ENCODE measurements at regions not wholly inside any gene's neighbourhood (a gene's known extent, or its start where the extent isn't known, plus 50 kb on each side); places are given as distances from the start of the nearest gene placed in this dataset.

DNA sequence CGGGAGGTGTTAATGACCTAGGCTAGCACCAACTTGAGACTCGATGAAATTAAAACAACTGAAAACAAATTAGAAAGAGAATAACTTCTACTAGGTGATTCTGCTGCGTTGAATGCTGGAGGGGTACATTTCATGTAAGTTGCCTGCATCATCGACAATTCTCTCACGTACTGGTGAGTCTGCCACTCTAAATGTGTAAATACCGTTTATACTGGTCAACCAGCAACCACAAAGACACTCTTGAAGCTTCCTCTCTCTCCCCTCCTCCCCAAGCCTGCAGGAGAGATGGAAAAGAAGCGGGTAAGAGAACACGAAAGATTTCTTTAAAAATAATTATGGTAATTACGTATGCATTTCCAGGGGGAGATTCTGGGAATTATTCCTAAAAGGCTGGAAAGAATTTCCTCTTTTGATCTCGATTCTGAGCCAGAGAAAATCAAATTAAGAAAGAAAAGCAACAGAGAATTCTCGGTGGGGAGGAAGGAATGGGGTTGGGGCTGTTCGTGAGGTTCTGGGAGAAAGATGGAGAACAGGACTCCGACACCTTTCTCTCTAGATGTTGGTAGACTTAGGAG, 68.6 kb upstream of the MRTFB start:
- no peaks in the 10 kb centered on the region for H3K27me3 ChIP-seq (ENCODE audit: control insufficient read depth, insufficient read depth, low read length)
- no peak overlapping the region for H3K4me3 ChIP-seq (ENCODE audit: low read length)
- no peak overlapping the region for H3K9ac ChIP-seq (ENCODE audit: low read length)
- H3K4me1 ChIP-seq (ENCODE audit: control insufficient read depth, insufficient read depth, low read length), result peaks cover 3% of the 10 kb centered on the region
- H3K36me3 ChIP-seq (ENCODE audit: control insufficient read depth, insufficient read depth, low read length), result no peaks in the 10 kb centered on the region
- H3K27ac ChIP-seq (ENCODE audit: low read depth, low read length), result no peak overlapping the region

DNA sequence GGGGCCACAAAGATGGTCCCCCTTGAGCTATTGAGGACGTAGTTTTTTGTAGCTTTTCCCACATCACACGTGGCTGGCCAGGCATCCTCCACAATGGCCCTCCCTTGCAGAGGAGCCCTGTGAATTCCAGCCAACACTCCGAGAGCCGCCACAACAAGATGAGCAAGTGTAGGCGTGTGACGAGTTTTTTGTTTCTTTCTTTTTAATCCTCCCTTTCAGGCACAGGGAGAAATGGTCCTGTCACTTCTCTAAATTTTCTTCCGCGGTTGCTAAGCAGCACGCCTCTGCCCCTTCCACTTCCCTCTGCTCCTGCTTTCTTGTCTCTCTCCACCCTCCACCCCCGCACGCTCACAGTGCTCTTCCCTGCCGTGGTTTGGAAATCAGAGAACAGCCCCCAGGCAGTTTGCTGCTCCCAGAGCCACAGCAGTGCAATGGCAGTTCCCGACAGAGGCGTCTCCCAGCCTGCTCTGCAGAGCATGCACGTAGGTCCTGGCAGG, 68.0 kb upstream of the MRTFB start:
- no peak overlapping the region for H3K27ac ChIP-seq (ENCODE audit: low read depth, low read length)
- H3K9ac ChIP-seq (ENCODE audit: low read length), result no peak overlapping the region
- peak overlapping the region; percentile 50 for H3K4me3 ChIP-seq (ENCODE audit: low read length)
- H3K27me3 ChIP-seq (ENCODE audit: control insufficient read depth, insufficient read depth, low read length), result no peaks in the 10 kb centered on the region
- peaks cover 3% of the 10 kb centered on the region for H3K4me1 ChIP-seq (ENCODE audit: control insufficient read depth, insufficient read depth, low read length)
- H3K36me3 ChIP-seq (ENCODE audit: control insufficient read depth, insufficient read depth, low read length), result no peaks in the 10 kb centered on the region

DNA sequence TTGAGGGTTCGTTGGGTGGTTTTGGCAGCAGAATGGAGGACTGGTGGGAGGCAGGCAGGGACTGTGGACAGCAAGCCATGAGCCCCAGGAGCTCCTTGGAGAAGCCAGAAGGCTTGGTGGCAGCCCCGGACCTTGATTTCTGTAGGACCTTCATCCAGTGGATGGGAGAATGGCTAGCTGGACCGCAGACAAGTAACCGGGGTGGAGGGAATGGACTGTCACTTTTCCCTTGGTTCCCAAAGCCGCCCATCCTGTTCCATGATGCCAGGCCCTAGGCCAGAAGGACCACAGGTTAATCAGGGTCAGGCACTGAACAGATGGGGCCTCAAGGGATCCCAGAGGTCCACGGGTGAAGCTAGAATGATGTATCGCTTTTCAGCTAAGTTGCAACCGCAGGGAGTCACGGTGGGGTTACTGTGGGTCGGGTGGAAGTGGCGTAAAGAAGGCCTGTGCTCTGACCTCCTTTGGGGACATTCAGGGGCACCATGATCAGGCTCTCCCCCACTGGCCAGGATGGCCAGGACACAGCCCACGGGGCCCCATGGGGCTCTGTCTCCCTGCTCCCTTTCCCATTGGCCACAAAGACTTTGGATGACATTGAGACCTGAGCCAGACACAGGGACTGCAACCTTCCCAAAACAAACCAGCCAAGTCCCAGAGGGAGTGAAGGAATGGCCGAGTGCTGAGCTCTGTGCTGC, 66.9 kb upstream of the MRTFB start:
- H3K4me1 ChIP-seq (ENCODE audit: control insufficient read depth, insufficient read depth, low read length), result peaks cover 3% of the 10 kb centered on the region
- H3K27me3 ChIP-seq (ENCODE audit: control insufficient read depth, insufficient read depth, low read length), result no peaks in the 10 kb centered on the region
- no peak overlapping the region for H3K27ac ChIP-seq (ENCODE audit: low read depth, low read length)
- no peak overlapping the region for H3K4me3 ChIP-seq (ENCODE audit: low read length)
- H3K36me3 ChIP-seq (ENCODE audit: control insufficient read depth, insufficient read depth, low read length), result no peaks in the 10 kb centered on the region
- H3K9ac ChIP-seq (ENCODE audit: low read length), result no peak overlapping the region

DNA sequence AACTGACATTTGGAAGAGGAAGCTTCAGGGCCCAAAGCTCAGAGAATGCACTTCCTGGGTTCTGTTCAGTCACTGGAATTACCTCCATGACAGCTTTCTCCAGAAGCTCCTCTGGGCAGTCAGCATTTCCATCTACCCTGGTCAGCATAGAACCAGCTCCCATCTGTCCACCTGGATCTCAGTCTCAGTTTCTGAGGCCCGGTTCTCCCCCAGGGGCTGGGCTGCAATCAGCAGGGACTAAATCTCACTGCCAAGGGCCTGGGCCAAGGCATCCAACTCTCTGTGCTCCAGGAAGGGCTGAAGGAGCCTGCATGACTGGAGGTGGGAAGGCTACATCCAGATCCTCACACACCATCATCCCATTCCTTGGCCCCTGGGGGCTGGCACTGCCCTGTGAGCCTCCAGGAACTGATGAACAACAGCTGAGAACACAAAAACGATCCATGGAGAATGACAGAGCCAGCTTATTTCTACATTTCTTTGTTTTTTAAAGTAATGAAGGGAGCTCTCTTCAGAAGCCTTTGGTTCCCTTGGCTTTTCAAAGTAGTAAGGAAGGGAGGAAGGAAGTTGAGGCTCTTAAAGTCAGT, 66.3 kb upstream of the MRTFB start:
- no peak overlapping the region for H3K27ac ChIP-seq (ENCODE audit: low read depth, low read length)

DNA sequence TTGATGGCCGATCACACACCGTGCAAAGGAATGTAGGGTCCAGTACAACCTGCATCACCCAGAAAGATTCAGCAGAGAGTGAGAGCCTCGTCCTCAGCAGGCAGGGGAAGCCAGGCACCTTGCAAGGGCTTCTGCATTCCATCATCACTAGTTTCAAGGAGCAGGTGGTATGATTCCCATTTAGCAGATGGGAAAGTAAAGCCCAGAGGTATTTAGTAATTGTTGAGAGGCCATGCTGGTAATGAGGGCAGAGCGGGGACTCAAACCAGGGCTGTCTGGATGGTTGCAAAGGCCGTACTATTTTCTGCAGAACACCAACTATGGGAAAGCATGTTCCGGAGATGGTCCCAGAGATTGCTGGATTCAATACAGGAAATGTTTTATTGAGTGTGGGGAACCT, 65.8 kb upstream of the MRTFB start:
- Histone ChIP-seq H3K9ac (ENCODE audit: low read length) (no peak overlapping the region), H3K4me3 (ENCODE audit: low read length) (no peak overlapping the region), H3K36me3 (ENCODE audit: control insufficient read depth, insufficient read depth, low read length) (no peaks in the 10 kb centered on the region), H3K27ac (ENCODE audit: low read depth, low read length) (no peak overlapping the region), H3K4me1 (ENCODE audit: control insufficient read depth, insufficient read depth, low read length) (peaks cover 3% of the 10 kb centered on the region), H3K27me3 (ENCODE audit: control insufficient read depth, insufficient read depth, low read length) (no peaks in the 10 kb centered on the region)

More for the DNA sequence above, 66.3 kb upstream of the MRTFB start:
- H3K4me1 ChIP-seq (ENCODE audit: control insufficient read depth, insufficient read depth, low read length), result peaks cover 3% of the 10 kb centered on the region
- H3K9ac ChIP-seq (ENCODE audit: low read length), result no peak overlapping the region
- H3K27me3 ChIP-seq (ENCODE audit: control insufficient read depth, insufficient read depth, low read length), result no peaks in the 10 kb centered on the region
- no peak overlapping the region for H3K4me3 ChIP-seq (ENCODE audit: low read length)
- no peaks in the 10 kb centered on the region for H3K36me3 ChIP-seq (ENCODE audit: control insufficient read depth, insufficient read depth, low read length)

DNA sequence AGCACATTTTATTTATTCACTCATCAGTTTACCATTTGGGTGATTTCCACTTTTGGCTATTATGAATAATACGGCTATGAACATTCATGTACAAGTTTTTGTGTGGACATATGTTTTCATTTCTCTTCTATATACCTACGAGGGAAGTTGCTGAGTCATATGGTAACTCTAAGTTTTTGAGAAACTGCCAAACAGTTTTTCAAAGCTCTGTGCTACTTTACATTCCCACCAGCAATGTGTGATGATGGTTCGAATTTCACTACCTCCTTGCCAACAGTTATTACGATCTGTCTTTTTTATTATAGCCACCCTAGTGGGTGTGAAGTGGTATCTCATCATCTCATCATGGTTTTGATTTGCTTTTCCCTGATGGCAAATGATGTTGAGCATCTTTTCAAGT, 63.7 kb upstream of the MRTFB start:
- Histone ChIP-seq H3K4me3 (ENCODE audit: low read length) (no peak overlapping the region), H3K27ac (ENCODE audit: low read depth, low read length) (no peak overlapping the region), H3K9ac (ENCODE audit: low read length) (no peak overlapping the region), H3K4me1 (ENCODE audit: control insufficient read depth, insufficient read depth, low read length) (peaks cover 3% of the 10 kb centered on the region), H3K27me3 (ENCODE audit: control insufficient read depth, insufficient read depth, low read length) (no peaks in the 10 kb centered on the region), H3K36me3 (ENCODE audit: control insufficient read depth, insufficient read depth, low read length) (no peaks in the 10 kb centered on the region)

DNA sequence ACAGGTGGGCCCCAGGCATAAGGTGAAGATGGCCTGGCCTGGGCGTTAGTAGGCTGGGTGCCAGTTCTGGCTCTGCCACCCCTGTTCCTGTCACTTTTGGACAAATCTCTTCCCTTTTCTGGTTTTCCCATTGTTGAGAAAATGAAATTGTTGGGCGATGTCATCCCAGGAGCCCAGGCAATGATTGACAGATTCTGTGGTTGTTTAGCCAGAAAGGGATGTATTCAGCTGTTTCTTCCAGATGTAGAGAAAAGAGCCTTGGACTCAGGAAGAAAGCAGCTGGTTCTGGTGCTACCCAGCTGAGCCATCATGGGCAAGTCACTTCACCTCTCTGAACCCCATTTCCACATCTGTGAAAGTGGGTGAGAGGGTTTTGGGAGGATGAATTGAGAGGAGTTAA, 60.1 kb upstream of the MRTFB start:
- no peaks in the 10 kb centered on the region for H3K4me1 ChIP-seq (ENCODE audit: control insufficient read depth, insufficient read depth, low read length)
- no peak overlapping the region for H3K9ac ChIP-seq (ENCODE audit: low read length)
- H3K36me3 ChIP-seq (ENCODE audit: control insufficient read depth, insufficient read depth, low read length), result no peaks in the 10 kb centered on the region
- no peaks in the 10 kb centered on the region for H3K27me3 ChIP-seq (ENCODE audit: control insufficient read depth, insufficient read depth, low read length)
- H3K4me3 ChIP-seq (ENCODE audit: low read length), result no peak overlapping the region
- H3K27ac ChIP-seq (ENCODE audit: low read depth, low read length), result no peak overlapping the region

DNA sequence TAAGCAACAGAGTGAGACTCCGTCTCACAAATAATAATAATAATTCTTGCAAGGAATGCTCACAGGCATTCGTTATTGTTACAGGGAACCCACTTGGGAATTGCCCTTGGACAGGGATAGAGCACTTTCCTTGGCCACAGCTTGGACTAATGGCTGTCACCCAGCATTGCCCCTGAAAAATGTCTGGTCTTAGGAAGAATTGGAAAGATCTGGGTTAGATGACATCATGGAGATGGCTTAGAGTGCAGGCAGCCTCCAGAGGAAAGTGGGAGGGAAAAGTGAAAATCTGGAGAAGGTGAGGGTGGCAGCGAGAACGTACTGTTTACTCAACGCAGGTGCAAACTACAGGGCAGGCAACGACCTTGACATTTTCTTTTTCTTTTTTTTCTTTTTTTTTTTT, 59.3 kb upstream of the MRTFB start:
- Histone ChIP-seq H3K4me1 (ENCODE audit: control insufficient read depth, insufficient read depth, low read length) (no peaks in the 10 kb centered on the region), H3K27me3 (ENCODE audit: control insufficient read depth, insufficient read depth, low read length) (no peaks in the 10 kb centered on the region), H3K4me3 (ENCODE audit: low read length) (no peak overlapping the region), H3K27ac (ENCODE audit: low read depth, low read length) (no peak overlapping the region), H3K9ac (ENCODE audit: low read length) (no peak overlapping the region), H3K36me3 (ENCODE audit: control insufficient read depth, insufficient read depth, low read length) (no peaks in the 10 kb centered on the region)

DNA sequence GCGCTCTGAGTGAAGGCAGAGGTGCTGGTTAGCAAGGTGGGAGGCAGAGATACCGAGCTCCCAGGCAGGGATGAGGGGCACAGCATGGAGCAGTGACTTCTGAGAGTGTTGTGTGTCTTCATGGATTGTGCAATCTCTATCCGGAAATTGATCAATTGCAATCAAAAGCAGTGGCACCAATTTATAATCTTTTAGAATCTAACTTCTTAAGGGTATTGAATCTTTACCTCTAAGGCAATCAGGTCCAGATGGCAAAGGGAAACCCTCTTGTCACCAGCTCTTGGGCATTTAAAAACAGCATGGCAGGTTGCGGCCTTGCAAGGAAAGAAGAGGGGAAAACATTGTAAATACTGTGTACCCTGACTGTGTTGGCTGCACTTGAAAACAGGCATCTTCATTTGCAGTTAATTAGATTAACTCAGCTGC, 58.0 kb upstream of the MRTFB start:
- H3K4me1 ChIP-seq (ENCODE audit: control insufficient read depth, insufficient read depth, low read length), result no peaks in the 10 kb centered on the region

DNA sequence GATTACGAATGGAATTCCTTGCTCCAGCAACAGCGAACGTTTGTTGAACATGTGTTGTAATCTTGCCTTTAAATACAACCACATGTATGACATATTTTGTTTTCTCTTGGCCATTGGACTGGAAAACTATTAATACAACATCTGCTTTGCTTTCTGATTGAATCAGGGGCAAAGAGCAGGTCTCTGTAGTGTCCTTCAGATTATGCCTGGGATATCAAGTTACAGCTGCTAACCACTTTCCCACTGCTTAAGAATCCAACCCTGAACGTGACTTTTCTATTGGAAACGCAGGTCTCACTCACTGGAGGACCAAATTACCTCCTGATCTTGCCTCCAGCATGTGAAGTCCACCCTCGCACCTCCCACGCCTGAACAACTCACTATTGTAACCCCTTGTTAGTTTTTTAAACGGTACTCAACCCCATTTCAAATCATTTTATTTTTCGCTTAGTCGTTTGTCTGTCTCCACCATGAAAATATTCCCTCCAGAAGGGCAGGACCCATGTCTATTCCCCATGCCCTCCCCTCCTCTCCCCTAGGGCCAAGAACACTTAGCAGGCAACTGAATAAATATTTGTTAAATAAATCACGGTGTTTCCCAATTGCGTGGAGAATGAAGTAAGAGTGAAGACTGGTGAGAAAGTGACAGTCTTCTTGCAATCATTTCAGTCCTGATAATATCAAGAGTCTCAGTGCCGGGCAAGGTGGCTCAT, 57.4 kb upstream of the MRTFB start:
- Histone ChIP-seq H3K36me3 (ENCODE audit: control insufficient read depth, insufficient read depth, low read length) (no peaks in the 10 kb centered on the region), H3K27ac (ENCODE audit: low read depth, low read length) (no peak overlapping the region), H3K27me3 (ENCODE audit: control insufficient read depth, insufficient read depth, low read length) (no peaks in the 10 kb centered on the region), H3K9ac (ENCODE audit: low read length) (no peak overlapping the region), H3K4me1 (ENCODE audit: control insufficient read depth, insufficient read depth, low read length) (no peaks in the 10 kb centered on the region), H3K4me3 (ENCODE audit: low read length) (no peak overlapping the region)

More for the DNA sequence above, 58.0 kb upstream of the MRTFB start:
- no peak overlapping the region for H3K27ac ChIP-seq (ENCODE audit: low read depth, low read length)
- H3K36me3 ChIP-seq (ENCODE audit: control insufficient read depth, insufficient read depth, low read length), result no peaks in the 10 kb centered on the region
- no peaks in the 10 kb centered on the region for H3K27me3 ChIP-seq (ENCODE audit: control insufficient read depth, insufficient read depth, low read length)
- H3K4me3 ChIP-seq (ENCODE audit: low read length), result no peak overlapping the region
- H3K9ac ChIP-seq (ENCODE audit: low read length), result no peak overlapping the region

DNA sequence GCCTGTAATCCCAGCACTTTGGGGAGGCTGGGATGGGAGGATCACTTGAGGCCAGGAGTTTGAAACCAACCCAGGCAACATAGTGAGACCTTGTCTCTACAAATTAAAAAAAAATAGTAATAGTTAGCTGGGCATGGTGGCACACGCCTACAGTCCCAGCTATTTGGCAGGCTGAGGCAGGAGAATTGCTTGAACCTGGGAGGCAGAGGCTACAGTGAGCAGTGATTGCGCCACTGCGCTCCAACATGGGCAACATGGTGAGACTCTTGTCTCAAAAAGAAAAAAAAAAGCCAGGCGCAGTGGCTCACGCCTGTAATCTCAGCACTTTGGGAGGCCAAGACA, 56.9 kb upstream of the MRTFB start:
- no peak overlapping the region for H3K9ac ChIP-seq (ENCODE audit: low read length)
- H3K4me1 ChIP-seq (ENCODE audit: control insufficient read depth, insufficient read depth, low read length), result no peaks in the 10 kb centered on the region
- H3K36me3 ChIP-seq (ENCODE audit: control insufficient read depth, insufficient read depth, low read length), result no peaks in the 10 kb centered on the region
- H3K27ac ChIP-seq (ENCODE audit: low read depth, low read length), result no peak overlapping the region
- H3K4me3 ChIP-seq (ENCODE audit: low read length), result no peak overlapping the region
- H3K27me3 ChIP-seq (ENCODE audit: control insufficient read depth, insufficient read depth, low read length), result no peaks in the 10 kb centered on the region

DNA sequence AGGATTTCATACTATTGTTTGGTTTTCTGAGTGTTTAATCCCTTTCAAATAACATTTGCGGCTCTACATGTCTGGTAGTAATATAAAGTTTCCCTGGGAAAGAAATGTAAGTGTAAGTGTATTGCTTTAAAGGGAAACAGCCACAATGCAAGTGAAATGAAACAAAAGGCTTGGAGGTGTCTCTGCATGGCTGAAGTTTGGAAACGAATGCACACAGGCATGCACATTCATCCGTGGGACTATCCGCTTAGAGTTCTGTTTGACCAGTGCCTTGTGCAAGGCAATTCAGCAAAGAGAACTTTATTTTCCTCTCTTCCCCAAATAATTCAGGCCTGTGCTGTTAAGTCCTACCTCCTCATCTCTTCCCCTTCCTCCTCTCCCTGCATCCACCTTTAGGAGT, 56.1 kb upstream of the MRTFB start:
- Histone ChIP-seq H3K36me3 (ENCODE audit: control insufficient read depth, insufficient read depth, low read length) (no peaks in the 10 kb centered on the region), H3K4me3 (ENCODE audit: low read length) (no peak overlapping the region), H3K9ac (ENCODE audit: low read length) (no peak overlapping the region), H3K4me1 (ENCODE audit: control insufficient read depth, insufficient read depth, low read length) (no peaks in the 10 kb centered on the region), H3K27me3 (ENCODE audit: control insufficient read depth, insufficient read depth, low read length) (no peaks in the 10 kb centered on the region), H3K27ac (ENCODE audit: low read depth, low read length) (no peak overlapping the region)

Data from rectal smooth muscle tissue (tissue), 1 donor.